Neural progenitor cell (in vitro differentiated cells): ENCODE measurements at regions not wholly inside any gene's neighbourhood (a gene's known extent, or its start where the extent isn't known, plus 50 kb on each side); places are given as distances from the start of the nearest gene placed in this dataset.

Source experiments
- DNase-seq: peaks from one replicate; pipeline ENCODE4 v3.0.0-alpha.2; 2016; ENCODE audit warnings: low spot score
- H2AFZ ChIP-seq: fragments of 200-600 bp; sonication (generic); replicated peaks from 2 replicates; pipeline ENCODE4 v1.6.1; 2016; ENCODE audit warnings: antibody characterized with exemption
- H3F3A ChIP-seq: fragments of 200-600 bp; sonication (generic); 2 replicates; pipeline ENCODE4 v1.6.1; 2016; ENCODE audit warnings: antibody characterized with exemption, low read depth
- H3K27ac ChIP-seq: fragments of 200-600 bp; sonication (generic); 2 replicates; pipeline ENCODE4 v1.5.1; 2016; ENCODE audit warnings: mild to moderate bottlenecking
- H3K27me3 ChIP-seq: fragments of 200-600 bp; sonication (generic); 2 replicates; pipeline ENCODE4 v1.6.1; 2016; ENCODE audit warnings: mild to moderate bottlenecking, moderate library complexity
- H3K36me3 ChIP-seq: fragments of 200-600 bp; sonication (generic); 2 replicates; pipeline ENCODE4 v1.5.1; 2016
- H3K4me1 ChIP-seq: fragments of 200-600 bp; sonication (generic); 2 replicates; pipeline ENCODE4 v1.6.1; 2016; ENCODE audit warnings: mixed run types
- H3K4me2 ChIP-seq: fragments of 200-600 bp; sonication (generic); 2 replicates; pipeline ENCODE4 v1.6.1; 2016
- H3K4me3 ChIP-seq: fragments of 200-600 bp; sonication (generic); 2 replicates; pipeline ENCODE4 v1.5.1; 2016
- H3K79me2 ChIP-seq: fragments of 200-600 bp; sonication (generic); 2 replicates; pipeline ENCODE4 v1.6.1; 2016; ENCODE audit warnings: low read depth
- H3K9ac ChIP-seq: fragments of 200-600 bp; sonication (generic); 2 replicates; pipeline ENCODE4 v1.6.1; 2016
- H3K9me3 ChIP-seq: fragments of 200-600 bp; sonication (generic); 2 replicates; pipeline ENCODE4 v1.5.1; 2016; ENCODE audit warnings: low read depth
- H4K20me1 ChIP-seq: fragments of 200-600 bp; sonication (generic); 2 replicates; pipeline ENCODE4 v1.6.1; 2016; ENCODE audit warnings: low read depth
- H3K27ac Mint-ChIP-seq: 3 replicates; pipeline ENCODE4 v1.8.0; 2021; ENCODE audit warnings: mixed read lengths
- H3K27me3 Mint-ChIP-seq: 2 replicates; pipeline ENCODE4 v1.8.0; 2022; ENCODE audit warnings: low read depth, mild to moderate bottlenecking, inconsistent platforms, moderate library complexity, mixed read lengths; ENCODE audit not compliant: insufficient read depth
- H3K36me3 Mint-ChIP-seq: 3 replicates; pipeline ENCODE4 v1.8.0; 2021; ENCODE audit warnings: mixed read lengths
- H3K4me1 Mint-ChIP-seq: 3 replicates; pipeline ENCODE4 v1.8.0; 2021; ENCODE audit warnings: mixed read lengths
- H3K4me3 Mint-ChIP-seq: 3 replicates; pipeline ENCODE4 v1.8.0; 2021; ENCODE audit warnings: mild to moderate bottlenecking, moderate library complexity, mixed read lengths
- H3K9me3 Mint-ChIP-seq: 3 replicates; pipeline ENCODE4 v1.8.0; 2020; ENCODE audit warnings: mixed read lengths
- EZH2 ChIP-seq: fragments of 200-600 bp; sonication (generic); IDR thresholded peaks from 2 replicates; pipeline ENCODE4 v1.6.1; 2017; ENCODE audit warnings: antibody characterized with exemption, mild to moderate bottlenecking, moderate library complexity
- EZH2phosphoT487 ChIP-seq: fragments of 200-600 bp; sonication (generic); IDR thresholded peaks from 2 replicates; pipeline ENCODE4 v1.6.1; 2017; ENCODE audit warnings: antibody characterized with exemption
- TF ChIP-seq, protein P1 (sequence below): fragments of 200-600 bp; sonication (generic); IDR thresholded peaks from 2 replicates; pipeline ENCODE4 v1.5.1; 2017; ENCODE audit warnings: antibody characterized with exemption, mild to moderate bottlenecking

- no peaks in the 10 kb centered on the region for H3K9me3 Mint-ChIP-seq
- H3K4me1 Mint-ChIP-seq = no peaks in the 10 kb centered on the region
- no peak overlapping the region for H3K4me3 ChIP-seq
- no peaks in the 10 kb centered on the region for H3K4me1 ChIP-seq
- no peak overlapping the region for H3K27ac ChIP-seq
- H3F3A ChIP-seq = no peaks in the 10 kb centered on the region
- H3K36me3 ChIP-seq = no peaks in the 10 kb centered on the region
- no peaks in the 10 kb centered on the region for H4K20me1 ChIP-seq
- no peak overlapping the region for H3K4me2 ChIP-seq
- DNase-seq = no peak
- TF ChIP-seq EZH2 (no peak), EZH2phosphoT487 (no peak)
- TF ChIP-seq, protein P1, sequence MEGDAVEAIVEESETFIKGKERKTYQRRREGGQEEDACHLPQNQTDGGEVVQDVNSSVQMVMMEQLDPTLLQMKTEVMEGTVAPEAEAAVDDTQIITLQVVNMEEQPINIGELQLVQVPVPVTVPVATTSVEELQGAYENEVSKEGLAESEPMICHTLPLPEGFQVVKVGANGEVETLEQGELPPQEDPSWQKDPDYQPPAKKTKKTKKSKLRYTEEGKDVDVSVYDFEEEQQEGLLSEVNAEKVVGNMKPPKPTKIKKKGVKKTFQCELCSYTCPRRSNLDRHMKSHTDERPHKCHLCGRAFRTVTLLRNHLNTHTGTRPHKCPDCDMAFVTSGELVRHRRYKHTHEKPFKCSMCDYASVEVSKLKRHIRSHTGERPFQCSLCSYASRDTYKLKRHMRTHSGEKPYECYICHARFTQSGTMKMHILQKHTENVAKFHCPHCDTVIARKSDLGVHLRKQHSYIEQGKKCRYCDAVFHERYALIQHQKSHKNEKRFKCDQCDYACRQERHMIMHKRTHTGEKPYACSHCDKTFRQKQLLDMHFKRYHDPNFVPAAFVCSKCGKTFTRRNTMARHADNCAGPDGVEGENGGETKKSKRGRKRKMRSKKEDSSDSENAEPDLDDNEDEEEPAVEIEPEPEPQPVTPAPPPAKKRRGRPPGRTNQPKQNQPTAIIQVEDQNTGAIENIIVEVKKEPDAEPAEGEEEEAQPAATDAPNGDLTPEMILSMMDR = no peak
- no peaks in the 10 kb centered on the region for H3K27me3 ChIP-seq
- no peaks in the 10 kb centered on the region for H3K36me3 Mint-ChIP-seq
- H3K9me3 ChIP-seq = no peaks in the 10 kb centered on the region
- no peak overlapping the region for H3K27ac Mint-ChIP-seq
- no peak overlapping the region for H2AFZ ChIP-seq
- H3K9ac ChIP-seq = no peak overlapping the region
- H3K79me2 ChIP-seq = no peaks in the 10 kb centered on the region
- peaks cover 7% of the 10 kb centered on the region for H3K27me3 Mint-ChIP-seq
- no peak overlapping the region for H3K4me3 Mint-ChIP-seq
These were observed 93.8 kb upstream of the DOCK9 start for GRCh38 chr13:99071666-99072065.

DNA sequence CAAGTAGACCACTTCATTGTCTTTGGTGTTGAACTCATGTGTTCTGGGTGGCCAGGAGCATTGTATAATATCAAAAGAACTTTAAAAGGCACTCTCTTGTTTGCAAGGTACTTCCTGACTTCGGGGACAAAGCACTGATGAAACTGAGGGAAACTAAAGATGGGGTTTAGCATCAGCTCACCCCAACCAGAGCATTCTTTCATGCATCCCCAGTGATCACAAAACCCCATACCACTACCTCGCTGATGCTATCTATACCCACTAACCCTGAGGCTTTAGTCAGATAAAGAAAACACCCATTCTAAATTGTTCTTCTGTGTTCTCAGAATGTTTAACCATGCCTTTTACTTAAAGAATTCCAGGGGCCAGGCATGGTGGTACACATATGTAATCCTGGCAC is 94.5 kb upstream of the DOCK9 start:
- Histone ChIP-seq H3K27ac (no peak overlapping the region), H2AFZ (no peak overlapping the region), H3K4me3 (no peak overlapping the region), H3K27me3 (no peaks in the 10 kb centered on the region), H3K4me1 (no peaks in the 10 kb centered on the region), H3K4me2 (no peak overlapping the region), H3F3A (no peaks in the 10 kb centered on the region), H4K20me1 (no peaks in the 10 kb centered on the region), H3K9ac (no peak overlapping the region), H3K9me3 (no peaks in the 10 kb centered on the region), H3K79me2 (no peaks in the 10 kb centered on the region), H3K36me3 (no peaks in the 10 kb centered on the region)
- no peaks in the 10 kb centered on the region for H3K9me3 Mint-ChIP-seq
- H3K4me3 Mint-ChIP-seq = no peak overlapping the region
- no peak overlapping the region for H3K27ac Mint-ChIP-seq
- no peaks in the 10 kb centered on the region for H3K36me3 Mint-ChIP-seq
- H3K27me3 Mint-ChIP-seq = peaks cover 7% of the 10 kb centered on the region
- no peaks in the 10 kb centered on the region for H3K4me1 Mint-ChIP-seq
- TF ChIP-seq EZH2phosphoT487 (no peak), EZH2 (no peak)
- TF ChIP-seq, protein P1 = no peak
- DNase-seq = no peak

- H3K79me2 ChIP-seq = no peaks in the 10 kb centered on the region
- peaks cover 9% of the 10 kb centered on the region for H3K27me3 Mint-ChIP-seq
These were observed 95.1 kb upstream of the DOCK9 start for GRCh38 chr13:99072941-99073340.

More at GRCh38 chr13:99072941-99073340, 95.1 kb upstream of the DOCK9 start:
- DNase-seq = no peak
- Histone ChIP-seq H3K4me3 (no peak overlapping the region), H3K27me3 (no peaks in the 10 kb centered on the region), H4K20me1 (no peaks in the 10 kb centered on the region), H2AFZ (no peak overlapping the region), H3F3A (no peaks in the 10 kb centered on the region), H3K4me2 (no peak overlapping the region), H3K4me1 (no peaks in the 10 kb centered on the region), H3K9me3 (no peaks in the 10 kb centered on the region), H3K27ac (no peak overlapping the region), H3K9ac (no peak overlapping the region), H3K36me3 (no peaks in the 10 kb centered on the region)
- Mint-ChIP-seq H3K4me1 (no peaks in the 10 kb centered on the region), H3K9me3 (no peaks in the 10 kb centered on the region), H3K36me3 (no peaks in the 10 kb centered on the region), H3K27ac (no peak overlapping the region), H3K4me3 (no peak overlapping the region)
- no peak for TF ChIP-seq EZH2
- TF ChIP-seq EZH2phosphoT487 = no peak
- TF ChIP-seq, protein P1 = no peak
